GM19035 (cell line): ENCODE measurements at regions not wholly inside any gene's neighbourhood (a gene's known extent, or its start where the extent isn't known, plus 50 kb on each side); places are given as distances from the start of the nearest gene placed in this dataset.

Experiments
- ATAC-seq: cut with Tn5 transposase; IDR thresholded peaks from one replicate; pipeline ENCODE4 v1.9.1; 2021; ENCODE audit not compliant: unreplicated experiment

DNA sequence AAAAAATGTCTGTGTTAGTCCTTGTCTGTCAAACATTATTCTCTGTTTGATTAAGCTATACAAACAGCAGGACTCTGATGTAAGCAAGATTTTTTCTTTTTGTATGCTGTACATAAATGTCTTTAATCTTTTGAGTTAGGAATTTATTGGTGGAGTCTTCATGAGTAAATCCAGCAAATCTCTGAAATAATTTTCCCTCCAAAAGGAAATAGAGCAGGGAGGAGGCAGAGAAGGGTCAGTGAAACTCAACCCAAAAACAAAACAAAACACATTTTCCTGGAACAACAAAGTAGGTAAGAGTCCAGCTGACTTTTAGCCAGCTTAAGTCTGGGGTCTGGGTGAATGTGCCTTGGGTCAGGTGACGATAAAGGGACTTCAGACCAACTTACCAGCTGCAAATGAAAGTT lies 113.7 kb downstream of the FOXA2 start:
- ATAC-seq, result no peak

GRCh38 chr20:22466447-22467171 lies 117.8 kb downstream of the FOXA2 start:
- no peak for ATAC-seq

DNA sequence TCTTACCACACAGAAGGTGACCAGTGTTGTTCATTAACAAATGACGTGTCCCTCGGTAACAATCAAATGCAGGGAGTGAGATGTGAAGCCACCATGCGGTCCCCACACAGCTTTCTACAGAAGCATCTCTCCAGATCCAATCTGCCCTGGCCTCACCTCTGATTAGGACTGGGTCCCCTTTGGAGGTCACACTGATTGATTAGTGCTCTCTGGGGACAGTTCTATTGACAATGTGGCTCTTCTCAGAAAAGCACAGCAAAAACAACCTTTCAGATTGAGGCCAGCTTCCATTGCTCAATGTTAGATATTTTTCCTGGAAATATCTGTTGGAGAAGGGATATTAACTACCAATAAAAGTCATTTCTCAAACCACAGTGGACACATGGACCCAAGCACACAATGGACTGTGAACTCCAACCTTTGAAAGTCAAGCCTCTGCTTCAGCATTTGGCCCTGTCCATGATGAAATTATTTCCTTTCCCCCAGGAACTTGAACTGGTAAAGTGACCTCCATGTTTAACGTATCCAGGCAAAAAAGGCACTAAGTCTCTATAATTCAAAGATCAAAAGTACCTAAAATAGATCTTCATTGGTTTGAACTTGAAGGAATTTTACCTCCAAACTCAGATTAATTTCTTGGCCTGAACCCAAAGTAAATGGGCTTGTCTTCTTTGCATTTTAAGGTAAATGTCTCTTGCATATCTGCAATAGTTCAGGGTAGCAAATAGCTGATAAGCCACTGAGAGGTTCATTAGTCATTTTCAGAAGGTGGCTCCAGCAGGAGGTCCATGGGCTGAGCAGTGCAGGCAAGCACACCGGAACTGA lies 118.5 kb downstream of the FOXA2 start:
- ATAC-seq, result no peak

- ATAC-seq, result no peak
These were observed 119.9 kb downstream of the FOXA2 start for GRCh38 chr20:22464312-22465003.

DNA sequence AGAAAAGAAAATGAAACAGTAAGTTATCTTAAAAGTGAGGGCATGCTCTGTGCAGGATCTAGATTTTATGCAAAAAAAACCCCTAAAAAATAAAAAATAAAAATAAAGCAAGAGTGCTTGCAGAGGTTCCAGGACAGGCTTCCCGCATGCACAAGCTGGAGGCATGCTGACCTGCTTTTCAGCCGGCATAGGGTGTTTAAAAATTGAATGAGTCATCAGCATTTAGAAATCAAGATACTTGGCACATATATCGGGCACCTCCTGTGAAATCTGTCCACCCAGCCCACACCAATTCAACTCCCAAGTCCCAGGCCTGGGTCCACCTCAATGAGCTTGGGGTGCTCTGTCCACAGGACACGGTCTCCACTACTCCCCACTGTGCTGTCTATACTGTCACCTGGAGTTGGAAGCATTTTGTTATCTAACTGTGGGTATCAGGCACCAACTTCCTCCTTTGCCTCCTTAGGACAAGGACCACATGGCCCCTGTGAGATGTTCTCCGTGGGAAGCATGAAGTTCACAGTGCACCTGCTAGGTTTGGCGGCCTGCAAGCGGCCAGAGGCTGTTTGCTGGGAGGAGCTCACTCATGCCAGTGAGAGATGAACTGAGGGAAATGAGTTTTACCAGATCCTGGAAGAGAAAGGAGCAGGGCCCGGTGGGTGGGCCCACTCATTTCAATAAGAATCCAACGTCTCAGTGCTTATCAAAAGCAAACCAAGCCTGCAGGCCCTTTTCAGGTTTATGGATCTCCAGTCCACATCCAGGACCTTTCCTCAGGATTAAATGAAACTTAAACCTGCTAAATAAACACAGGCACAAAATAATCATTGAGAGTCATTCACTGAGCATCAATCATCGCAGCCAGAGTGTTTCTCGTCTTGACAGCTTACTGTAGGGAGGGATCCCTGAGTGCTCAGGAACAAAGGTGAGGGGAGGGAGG lies 121.1 kb downstream of the FOXA2 start:
- no peak for ATAC-seq

- ATAC-seq, result no peak
These were observed 123.6 kb downstream of the FOXA2 start for GRCh38 chr20:22460803-22461202.

DNA sequence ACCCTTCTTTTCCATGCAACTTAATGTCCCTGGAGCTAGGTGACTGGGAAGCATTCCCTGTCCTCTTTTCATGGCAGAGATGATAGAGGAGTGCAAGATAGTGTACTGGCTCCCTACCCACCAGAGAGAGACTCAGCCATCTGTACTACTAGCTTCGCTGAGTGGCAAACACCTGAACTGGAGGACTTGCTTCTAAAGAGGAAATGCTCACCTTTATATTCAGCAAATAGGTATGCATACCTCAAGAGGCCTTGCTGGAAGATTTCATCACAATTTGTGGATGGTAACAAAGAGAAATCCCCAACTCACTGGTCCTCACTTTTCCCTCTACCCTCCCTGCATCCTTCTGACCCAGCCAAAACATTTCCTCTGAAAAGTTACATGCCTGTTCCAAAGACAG lies 124.1 kb downstream of the FOXA2 start:
- no peak for ATAC-seq

DNA sequence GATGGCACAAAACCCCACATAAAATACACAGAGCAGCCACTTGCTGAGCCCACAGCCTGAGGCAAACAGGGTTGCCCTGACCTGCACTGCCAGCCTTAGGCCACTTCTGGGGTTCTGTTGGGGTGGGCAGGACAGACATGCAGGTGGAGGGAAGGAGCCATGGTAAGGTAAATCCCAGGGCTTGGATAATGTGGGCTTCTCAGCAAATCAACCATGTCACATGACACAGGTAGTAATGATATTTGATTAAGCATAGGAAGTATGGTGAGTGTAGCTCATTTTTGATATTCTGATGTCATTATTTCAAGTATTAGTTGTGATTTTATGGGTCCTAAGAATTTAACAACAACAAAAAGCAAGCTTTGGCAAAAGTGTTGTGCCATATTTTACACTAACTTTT lies 124.6 kb downstream of the FOXA2 start:
- ATAC-seq, result no peak

DNA sequence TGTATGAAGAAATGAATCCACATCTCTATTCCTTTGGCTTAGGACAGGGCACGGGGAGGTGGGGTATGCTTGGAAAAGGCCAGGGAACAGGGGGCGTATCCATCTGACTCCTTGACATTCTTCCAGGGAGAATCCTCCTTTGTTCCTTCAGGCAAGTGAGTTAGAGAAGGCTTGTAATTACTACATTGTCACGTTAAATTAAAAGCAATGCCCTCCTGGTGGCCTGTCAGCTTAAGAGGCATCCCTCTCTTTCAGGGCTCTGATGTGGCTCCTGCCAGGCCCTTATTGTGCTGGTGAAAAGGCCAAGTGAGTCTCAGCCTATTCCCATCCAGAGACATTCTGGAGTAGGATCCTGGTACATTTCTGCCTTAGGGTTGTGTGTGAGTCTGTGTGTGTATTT lies 128.3 kb downstream of the FOXA2 start:
- ATAC-seq, result no peak

DNA sequence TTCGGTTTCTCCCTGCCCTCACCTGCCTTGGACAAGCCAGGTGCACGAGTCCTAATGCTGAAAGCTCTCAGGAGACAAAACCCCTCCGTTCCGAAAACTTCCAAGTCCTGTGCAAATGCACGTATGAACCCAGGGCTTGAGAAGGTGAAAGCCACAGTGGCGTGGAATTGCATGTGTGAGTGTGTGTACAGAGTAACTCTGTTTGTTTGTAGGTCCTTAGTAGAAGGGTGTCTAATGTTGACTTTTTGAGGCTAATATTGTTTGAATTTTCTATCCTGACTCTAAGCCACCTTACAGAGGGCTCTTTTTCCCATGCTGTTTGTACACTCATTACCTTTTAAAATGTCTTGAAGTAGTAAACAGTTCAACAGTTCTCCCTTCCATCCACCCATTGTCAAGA lies 129.1 kb downstream of the FOXA2 start:
- no peak for ATAC-seq

DNA sequence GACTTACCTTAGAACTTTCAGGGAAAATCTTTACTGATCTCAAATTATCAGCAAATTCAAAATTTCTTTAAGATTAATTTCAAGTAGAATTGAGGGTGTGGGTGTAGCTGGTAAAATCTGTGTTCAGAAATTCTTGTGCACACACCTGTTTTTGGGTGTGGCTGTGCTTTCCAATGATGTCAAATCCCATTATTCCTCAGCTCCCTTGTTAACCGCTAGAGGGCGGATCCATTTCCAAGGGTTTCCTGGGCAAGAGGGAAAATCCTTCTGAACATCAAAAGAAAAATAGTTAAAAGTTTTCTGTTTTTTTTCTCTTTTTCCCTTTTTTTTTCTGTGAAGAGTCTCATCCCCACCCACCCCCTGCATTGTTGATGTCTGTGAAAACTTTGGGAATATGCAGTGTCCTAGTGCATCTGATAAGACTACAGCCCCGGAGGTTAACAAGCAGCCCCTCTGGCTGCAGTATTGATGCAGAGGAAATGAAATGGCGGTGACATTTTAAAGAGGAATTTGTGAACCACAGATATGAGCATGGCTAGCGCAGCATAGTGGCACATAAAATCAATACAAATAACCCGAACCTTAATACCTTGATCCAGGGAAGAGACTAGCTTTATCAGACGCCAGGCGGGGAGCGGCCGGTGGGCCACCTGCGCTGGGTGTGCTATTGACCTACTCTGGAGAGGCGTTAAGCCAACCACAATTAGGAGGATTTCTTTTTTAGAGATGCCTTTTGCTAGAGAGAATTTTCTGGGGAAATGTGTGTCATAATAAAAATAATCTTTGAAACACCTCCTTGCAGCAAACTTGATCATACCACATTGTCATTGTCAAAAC lies 130.9 kb downstream of the FOXA2 start:
- ATAC-seq, result no peak

DNA sequence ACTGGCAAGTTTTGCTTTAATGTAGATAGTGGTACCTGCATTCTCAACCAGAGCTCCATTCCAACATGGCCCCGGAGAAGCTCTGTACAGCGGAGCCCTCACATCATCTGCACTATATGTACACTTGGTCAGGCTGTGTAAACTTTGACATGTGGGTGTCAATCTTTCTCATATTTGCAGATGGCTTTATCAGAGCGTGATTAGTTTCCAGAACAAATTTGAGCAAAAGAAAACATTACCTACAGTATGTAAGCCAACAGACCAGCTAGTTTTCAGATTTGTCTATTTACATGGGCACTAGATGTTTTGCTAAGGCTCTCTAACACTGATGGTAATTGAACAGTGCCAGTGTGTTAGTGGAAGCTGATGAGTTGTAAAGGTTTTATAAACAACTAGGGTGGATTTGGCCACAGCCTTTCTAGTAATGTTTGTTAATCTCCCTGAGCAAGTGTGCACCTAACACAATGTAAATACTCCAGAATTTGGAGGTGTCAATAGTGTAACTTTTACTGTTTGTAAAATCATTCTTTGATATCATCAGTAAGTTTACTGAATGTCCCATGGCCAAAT lies 131.8 kb downstream of the FOXA2 start:
- no peak for ATAC-seq

- ATAC-seq, result no peak
These were observed 133.8 kb downstream of the FOXA2 start for GRCh38 chr20:22450537-22450936.

DNA sequence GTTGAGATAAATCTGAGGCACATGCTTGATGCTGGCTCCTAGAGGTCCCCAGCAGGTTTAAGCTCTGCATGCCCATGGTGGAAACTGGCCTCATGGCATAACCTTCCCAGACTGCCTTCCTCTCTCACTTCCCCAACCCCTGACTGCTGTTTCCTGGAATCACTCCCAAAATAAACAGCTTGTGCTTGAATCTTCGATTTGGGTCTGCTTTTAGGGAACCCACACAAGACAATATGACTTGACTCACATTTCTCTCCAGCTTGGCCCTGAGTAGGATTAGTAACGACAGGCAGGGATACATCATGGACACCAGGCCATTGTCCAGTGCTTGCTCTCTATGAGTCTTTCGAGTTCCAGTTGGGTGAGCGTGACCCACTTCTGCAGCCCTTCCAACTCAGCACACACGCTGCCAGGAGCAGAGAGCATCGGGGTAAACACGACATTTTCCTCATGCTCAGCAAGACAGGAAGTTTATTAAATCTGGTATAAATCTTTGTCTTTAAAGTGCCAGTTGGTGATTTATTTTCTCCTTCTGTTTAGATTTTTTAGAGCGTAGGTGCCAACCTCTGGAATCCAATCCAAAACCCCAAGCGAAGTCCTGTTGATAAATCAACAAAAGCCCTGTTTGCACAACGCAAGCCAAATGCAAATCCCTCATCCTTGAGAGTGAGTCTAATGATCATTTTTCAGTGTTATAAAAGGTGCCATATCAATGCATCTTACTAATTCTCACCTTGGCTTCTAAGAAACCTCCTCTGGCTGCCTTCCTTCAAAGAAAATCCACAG lies 135.0 kb downstream of the FOXA2 start:
- ATAC-seq, result no peak

- no peak for ATAC-seq
These were observed 137.0 kb downstream of the FOXA2 start for GRCh38 chr20:22447447-22447778.

DNA sequence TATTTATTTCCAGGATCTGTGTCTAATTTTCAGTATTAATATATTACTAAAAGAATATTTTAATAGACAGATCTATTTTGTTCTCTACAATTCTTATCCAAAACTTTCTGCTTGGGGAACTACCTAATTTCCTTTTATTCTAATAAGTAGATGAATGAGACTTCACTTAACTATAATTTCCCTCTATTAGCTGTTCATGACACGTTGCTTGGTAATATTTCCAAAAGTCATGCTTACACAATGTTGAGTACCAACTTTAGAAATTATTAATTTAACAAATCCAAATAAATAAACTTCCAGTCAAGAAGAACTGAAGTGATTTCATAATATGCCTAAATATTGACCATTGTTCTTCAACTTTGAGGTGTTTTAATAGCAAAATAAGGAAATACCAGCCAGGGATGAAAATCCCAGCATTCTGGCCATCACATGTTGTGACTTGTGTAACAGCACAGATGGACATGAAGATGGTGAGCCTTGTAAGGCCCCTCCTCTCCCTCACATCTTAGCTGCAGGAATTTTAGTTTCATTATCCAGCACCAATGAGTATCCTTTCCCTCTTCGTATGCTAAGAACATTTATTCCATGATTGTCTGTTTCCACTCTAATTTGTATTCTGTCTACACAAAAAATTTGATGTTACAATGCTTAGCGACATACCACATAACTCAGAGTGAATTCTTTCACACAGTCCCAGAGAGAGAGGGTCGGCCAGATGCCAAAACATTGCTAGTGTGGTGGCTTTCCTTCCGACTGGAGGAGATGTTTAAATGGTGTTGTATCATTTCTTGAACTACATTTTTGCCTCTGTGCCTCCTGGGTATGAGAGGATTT lies 137.5 kb downstream of the FOXA2 start:
- no peak for ATAC-seq

DNA sequence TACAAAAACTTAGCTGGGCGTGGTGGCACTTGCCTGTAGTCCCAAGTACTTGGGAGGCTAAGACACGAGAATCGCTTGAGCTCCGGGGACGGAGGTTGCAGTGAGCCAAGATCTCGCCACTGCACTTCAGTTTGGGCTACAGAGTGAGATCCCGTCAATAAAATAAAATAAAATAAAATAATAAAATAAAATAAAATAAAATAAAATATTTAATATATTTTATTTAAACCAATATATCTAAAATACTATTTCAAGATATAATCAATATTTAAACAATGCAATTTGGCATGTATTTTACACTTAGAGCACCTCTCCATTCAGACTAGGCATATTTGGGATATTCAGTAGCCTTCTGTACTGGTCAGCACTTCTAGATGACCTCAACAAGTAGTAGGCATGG lies 142.1 kb downstream of the FOXA2 start:
- ATAC-seq, result no peak

- no peak for ATAC-seq
These were observed 145.4 kb downstream of the FOXA2 start for GRCh38 chr20:22438926-22439325.
